ENCODE measurements at regions not wholly inside any gene's neighbourhood (a gene's known extent, or its start where the extent isn't known, plus 50 kb on each side); places are given as distances from the start of the nearest gene placed in this dataset.

DNA sequence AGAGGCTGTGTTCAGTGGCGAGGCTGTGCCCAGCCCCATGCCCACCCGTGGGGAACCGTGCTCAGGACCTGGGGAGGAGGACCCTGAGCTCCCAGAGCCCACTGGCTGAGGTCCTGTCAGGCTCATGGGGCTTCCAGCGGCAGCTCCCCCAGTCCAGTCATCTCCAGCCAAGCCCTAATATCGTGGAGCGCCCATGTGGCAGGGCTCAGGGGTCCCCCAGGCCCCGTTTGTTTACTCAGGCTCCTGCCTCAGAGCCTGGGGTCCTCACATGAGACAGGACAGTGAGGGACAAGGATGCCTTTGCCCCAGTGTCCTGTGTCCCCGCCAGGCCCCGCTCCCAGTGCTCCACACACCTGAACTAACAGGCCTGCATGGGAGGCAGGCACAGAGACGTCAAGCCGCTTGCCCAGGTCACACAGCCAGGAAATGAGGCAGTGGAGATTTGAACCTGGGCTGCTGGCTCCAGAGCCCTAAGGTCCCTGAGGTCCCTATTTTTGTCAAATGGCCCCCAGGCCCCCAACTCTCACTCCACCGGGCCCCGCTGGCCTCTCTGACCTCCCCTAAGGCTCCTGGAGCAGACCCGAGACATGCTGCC, 100.7 kb upstream of the ACTRT2 start:
- no peak for DNase-seq

DNA sequence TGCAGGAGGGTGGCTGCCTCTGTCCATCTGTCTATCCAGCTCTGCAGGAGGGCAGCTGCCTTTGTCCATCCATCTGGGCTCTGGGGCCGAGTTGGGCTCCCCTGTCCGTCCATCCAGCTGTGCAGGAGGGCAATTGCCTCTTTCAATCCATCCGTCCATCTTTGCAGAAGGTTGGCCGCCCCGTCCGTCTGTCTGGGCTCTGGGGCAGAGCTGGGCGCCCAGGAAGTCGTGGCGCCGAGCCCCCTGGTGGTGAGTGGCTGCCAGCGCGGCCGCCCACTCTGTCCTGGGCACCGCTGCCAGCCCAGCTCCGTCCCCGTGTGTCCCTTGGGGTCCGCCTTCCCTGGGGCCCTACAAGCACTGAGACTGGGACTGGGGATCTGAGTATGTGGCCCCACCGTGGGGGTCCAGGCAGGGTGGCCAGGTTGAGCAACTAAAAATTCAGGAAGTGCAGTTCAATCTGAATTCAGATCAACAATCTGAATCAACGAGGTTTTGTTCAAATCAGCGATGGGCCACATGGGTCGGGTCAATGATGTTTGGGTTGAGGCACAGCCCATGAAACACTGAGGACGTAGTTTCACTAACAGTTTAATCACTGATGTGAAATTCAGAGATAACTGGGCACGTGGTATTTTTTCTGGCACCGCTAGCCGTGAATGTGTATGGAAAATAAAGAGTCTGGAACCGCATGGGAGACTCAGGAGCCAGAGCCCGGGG, 99.1 kb upstream of the ACTRT2 start:
- no peak for DNase-seq

DNA sequence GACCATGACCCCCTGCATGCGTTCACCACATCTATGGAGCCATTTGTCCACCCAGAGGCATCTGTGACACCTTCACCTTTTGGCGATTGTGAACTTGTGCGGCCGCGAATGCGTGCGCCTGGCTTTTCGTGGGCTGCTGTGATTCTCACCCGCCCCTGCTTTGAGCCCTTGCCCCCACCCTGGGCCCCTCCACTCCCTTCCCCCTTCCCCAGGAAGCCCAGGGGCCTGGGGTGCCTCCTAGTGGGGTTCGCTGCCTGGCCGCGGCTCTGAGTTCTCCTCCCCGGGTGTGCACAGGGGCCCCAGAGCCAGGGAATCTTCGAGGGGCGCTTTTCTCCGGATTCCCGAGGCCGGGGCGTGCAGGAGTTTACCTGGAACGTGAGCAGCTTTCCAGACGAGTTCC, 97.9 kb upstream of the ACTRT2 start:
- no peak for DNase-seq

DNA sequence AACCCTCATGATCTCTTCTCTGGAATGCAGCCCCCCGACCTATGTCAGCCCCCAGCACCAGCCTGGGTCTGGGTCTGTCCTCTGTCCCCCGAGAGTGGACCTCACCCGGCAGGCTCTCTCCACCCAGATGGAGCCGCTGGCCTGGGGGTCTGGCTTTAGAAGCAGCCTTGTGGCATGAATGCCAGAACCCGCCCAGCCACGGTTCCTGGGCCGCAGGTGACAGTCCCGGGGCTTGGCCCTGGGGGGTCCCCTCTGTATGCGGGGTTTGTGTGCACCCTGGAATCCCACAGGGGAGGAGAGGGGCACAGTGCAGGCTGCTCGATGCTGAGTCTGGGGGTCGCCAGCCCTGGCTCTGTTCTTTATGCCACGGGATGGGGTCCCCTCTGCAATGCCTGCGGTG, 96.0 kb upstream of the ACTRT2 start:
- no peak for DNase-seq

DNA sequence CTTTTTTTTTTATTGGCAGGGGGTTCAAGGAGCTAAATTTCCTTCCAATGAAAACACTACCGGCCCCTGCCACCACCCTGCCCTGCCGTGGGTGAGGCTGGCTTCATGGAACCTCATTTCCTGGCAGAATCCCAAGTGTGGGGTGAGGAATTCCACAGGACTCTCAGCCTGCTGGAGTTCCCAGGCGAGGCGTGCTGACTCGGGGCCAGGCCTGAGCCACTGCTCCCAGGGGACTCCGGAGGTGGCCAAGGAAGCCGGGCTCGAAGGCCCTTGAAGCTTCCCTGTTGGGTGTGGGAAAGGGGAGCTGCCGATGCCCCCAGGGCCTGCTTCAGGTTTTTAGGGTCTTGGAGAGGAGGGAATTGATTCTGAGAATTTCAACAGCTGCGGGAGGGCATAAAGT, 95.3 kb upstream of the ACTRT2 start:
- DNase-seq = no peak

DNA sequence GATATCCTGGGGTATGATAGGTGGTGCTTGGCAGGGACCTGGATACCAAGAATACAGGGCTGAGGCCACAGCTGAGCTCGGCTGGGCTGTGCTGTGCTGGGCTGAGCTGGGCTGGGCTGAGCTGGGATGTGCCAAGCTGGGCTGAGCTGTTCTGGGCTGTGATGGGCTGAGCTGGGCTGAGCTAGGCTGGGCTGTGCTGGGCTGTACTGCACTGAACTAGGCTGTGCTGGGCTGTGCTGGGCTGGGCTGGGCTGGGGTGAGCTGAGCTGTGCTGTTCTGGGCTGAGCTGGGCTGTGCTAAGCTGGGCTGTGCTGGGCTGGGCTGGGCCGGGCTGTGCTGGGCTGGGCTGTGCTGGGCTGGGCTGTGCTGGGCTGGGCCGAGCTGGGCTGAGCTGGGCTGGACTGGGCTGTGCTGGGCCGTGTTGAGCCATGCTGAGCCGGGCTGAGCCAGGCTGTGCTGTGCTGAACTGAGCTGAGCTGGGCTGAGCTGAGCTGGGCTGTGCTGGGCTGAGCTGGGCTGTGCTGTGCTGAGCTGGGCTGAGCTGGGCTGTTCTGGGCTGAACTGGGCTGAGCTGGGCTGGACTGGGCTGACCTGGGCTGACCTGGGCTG, 94.7 kb upstream of the ACTRT2 start:
- DNase-seq = no peak

DNA sequence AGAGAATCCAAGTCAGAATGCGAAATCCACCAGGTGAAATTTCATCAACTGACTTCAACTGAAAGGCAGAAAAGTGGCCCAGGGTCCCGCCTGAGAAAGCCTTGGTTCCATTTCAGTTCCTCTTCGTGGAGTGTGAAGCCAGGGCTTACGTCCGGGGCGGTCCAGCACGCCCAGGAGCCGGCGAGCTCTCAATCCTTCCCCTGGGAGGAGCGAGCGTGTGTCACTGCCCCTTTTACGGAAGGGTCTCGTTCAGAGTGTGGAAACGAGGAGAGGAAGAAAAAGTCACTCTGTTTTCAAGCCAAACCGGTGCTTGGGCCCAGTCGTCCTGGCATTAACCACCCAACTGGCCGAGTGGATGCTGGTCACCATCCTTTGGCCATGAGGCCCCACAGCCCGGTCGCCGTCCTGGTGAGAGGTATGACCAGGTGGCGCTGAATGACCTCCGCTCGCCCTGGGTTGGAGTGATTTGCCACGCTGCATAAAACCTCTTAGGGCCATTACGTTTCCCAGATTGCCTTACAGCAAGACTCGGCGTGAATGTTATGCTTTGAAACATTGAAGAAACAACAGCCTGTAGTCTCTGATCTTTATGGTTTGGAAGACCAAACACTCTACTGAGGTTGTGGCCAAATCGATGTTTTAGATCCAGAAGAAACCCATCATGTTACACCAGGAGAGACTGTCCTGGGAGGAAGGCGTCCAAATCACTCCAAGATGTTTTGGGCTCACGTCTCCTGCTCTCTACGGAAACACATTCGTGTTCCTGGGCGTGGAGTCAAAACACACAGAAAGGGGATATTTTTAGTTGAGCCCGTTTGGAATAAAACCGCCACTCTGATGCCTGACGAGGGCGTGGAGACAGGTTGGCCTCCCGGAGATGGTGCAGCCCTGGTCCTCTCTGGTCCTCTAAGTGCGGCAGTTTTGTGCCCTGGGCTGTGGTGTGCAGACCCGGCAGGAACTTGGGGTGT, 93.6 kb upstream of the ACTRT2 start:
- DNase-seq = no peak

DNA sequence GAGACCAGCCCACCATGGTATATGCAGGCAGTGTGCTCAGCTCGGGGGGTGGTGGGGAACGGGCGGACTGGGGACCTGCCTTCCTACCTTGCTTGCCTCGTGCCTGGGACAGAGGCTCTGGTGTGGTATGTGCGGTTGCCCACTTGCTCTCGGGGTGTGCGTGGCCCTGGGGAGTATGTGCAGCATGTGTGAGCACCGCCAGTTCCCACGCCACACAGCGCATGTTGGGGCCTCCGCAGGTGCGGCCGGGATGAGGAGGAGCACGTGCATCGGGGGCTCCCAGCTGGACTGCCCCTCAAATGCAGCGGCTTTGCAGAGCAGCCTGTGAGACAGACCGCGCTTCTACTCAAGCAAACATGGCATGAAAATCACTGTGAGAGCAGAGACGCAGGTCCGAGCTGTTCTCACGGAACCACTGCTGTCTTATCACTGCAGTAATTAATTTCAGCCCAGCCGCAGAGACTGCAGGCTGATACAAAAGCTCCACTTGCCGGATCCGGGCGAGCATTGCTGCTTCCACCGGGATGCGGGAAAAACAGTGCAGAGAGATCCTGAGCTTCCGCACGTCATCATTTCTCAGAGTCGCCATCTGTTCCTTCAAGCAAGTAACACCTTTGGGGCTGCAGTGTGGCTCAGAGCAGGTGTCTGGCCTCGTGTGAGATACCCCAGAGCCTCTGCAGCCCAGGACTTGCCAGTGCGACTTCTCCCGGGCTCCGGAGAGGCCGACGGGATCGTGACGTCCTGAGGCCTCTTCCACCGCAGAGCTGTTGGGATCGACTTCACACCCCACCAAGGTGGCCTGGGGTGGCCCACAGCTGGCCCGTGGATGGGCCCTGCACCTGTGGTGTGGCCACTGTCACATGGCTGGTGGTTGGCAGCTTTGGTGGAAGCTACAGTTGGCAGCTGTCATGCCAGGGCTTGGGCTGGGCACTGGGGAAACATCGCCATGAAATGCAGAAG, 92.6 kb upstream of the ACTRT2 start:
- no peak for DNase-seq

DNA sequence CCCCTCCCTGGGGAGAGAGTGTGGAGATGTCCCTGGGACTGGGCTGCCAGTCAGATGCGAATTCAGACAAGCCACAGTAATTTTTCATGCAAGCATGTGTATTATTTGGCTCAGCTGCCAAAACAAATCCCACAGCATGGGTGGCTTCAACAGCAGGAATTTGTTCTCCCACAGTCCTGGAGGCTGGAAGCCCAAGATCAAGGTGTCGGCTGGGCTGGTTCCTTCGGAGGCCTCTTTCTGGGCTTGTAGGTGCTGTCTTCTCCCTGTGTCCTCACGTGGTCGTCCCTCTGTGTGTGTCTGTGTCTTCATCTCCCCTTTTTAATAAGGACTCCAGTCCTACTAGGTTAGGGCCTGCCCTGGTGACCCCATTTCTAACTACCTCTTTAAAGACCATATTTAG, 91.9 kb upstream of the ACTRT2 start:
- no peak for DNase-seq

DNA sequence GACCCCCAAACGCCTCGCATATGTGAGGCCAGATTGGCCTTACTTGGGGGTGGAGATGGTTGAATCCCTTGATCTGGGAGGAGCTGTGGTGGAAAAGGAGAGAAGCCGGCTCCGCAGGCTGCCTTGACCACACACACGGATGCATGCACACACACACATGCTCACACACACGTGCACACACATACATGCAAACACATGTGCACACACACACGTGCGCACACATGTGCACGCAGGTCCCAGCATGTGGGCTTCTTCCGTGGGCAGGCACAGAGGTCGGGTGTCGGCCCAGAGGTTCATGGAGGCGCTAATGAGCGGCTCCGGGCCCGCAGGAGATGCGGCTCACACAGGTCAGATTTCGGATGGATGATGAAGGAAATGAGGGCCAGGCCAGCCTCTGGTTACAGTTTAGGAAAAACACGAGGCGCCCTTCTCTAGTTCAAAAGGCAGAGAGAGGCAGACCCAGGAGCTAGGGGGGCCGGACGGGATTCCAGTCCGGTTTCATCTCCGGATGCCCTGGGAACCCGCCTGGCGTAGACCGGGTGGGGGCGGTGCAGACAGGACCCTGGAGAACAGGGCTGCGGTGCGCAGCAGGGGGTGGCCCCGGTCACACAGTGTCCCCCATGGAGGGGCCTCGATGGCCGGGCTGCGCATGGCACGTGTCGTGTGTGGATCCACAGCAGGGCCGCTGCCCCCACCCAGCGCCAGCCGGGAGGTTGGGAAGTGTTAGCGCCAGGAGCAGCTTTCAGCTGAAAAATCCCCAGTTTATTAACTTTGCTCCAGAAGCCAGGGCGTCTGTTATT, 91.1 kb upstream of the ACTRT2 start:
- DNase-seq = no peak

DNA sequence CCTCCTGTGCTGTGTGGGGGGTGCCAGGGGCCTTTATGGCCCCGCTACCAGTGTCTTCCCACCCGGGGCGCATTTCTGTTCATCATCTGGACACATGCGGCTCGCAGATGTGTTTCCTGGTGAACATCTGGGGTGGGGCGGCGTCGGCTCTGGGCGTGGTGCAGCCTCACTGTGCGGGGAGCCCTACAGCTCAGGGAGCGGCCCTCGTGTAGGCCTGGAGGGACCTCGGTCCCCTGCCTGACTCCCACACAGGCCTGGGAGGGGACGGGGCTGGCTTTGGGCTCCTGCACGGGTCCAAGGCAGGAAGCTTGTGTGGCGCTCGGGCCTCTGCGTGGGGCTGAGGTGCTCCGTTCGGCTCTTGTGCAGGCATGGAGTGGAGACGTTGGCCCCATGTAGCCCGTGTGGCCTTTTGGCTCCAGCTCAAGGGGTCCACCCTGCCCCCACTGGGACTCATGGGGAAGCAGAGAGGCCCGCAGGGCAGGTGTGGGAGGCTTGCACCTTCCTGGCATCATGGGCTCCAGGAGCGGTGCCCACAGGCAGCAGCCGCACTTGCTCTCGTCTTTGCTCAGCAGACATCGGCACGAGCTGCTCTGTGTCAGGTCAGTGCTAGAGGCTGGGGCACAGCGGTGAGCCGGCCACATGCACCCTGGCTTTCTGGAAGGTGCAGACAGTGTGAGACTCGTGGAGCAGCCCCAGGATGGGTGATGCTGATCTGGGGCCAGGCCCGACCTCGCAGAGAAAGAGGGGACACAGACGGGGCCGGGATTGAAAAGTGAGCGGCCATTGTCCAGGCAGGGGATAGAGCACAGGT, 90.1 kb upstream of the ACTRT2 start:
- DNase-seq = no peak

DNA sequence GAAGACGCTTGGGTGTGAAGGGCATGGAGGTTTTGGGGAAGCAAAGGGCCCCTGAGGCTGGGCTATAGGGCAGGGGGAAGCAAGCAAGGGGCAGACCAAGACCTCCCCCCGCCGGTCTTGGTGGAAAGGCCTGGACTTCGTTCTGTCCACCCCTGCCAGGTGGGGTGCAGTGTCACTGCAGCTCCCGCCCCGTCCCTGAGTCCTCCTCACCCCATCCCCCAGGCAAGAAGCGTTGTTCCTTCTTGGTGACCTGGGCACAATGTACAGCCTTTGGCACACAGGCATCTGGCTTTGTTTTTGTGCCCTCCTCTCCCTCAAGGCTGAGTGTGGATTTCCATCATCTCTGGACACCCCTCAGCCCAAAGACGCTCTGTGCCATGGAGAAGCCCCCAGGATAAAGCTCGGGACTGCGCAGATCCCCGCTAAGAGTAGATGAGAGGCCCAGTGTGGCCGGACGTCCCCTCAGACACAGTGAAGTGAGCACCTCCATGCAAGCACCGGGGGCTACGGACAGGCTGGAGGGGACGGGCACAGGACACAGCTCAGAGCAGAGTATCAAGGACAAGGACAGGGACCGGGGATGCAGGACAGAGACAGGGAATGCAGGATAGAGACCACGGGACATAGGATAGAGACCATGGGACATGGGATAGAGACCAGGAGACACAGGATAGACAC, 89.4 kb upstream of the ACTRT2 start:
- no peak for DNase-seq

DNA sequence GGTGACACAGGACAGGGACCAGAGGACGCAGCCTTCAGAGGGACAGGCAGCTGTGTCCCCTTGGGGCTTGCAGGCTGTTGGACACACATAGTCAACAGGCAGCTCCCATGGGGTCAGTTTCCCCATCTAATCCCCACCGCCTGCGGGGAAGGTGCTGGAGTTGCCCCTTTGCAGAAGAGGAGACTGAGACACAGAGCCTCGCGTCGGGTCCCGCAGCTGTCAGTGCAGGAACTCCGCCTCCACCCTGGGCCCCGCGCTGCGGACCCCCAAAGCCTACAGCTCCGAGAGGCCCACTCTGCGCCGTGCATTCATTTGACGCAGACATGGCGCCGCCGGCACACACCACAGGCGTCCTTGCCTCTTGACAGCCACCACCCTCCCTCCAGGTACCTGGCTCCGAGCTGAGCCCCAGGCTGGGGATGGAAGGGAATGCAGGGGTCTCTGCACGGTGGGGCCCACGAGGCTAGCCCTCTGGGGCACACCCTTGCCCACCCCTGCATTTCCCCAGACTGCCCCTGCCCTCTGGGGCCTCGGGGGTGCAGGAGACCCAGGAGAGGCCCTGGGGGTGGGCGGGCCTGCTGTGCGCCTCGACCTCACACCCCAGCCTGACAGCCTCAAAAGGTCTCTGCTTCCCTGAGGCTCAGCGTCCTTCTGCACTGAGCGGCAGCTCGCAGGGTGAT, 88.5 kb upstream of the ACTRT2 start:
- DNase-seq = no peak

DNA sequence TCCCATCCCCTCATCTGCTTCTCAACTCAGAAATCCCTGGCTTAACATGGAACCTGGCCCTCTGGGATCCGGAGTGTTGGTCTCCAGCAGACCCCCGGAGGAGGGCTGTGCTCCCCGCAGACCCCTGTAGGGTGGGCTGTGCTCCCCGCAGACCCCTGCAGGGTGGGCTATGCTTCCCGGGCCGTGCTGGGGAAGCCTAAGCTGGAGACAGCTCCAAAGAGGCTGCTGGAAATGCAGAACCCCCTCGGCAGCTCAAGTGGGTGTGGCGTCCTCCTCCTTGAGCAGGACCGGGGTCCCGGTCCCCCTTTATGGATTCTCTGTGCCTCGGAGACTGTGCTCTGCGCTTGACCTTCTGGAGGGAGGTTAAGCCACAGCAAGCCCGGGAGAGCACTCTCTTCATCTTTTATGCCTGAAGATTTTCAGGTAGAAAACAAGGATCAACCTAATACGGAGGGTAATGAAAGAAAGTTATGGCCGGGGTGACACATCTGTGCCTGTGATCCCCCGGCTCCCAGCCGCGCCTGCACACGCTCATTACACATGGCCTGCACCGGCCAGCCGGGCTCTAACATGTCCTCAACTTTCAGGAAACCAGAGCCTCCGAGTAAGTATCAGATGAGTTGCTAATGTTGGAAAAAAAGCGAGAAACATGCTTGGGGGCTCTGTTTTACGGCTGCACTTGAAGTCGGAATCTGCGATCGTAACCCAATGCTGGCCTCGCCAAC, 87.7 kb upstream of the ACTRT2 start:
- DNase-seq = no peak

DNA sequence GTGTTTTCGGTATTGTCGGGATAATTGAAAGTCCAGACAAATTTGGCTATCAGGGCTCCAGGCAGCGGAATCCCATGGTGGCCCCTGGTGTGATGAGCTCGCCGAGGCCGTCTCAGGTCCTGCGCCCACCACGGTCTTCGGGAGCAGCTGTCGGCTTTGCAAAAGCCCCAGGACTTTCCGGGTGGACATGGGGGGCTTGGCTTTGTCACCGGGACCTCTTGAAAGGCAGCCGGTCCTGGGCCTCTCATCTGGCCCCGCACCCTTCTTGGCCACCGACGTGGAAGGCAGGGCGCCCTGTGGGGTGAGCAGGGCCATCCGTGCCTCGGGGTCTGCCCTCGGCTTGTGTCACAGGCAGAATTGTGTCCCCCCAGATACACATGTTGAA, 87.1 kb upstream of the ACTRT2 start:
- DNase-seq = no peak

DNA sequence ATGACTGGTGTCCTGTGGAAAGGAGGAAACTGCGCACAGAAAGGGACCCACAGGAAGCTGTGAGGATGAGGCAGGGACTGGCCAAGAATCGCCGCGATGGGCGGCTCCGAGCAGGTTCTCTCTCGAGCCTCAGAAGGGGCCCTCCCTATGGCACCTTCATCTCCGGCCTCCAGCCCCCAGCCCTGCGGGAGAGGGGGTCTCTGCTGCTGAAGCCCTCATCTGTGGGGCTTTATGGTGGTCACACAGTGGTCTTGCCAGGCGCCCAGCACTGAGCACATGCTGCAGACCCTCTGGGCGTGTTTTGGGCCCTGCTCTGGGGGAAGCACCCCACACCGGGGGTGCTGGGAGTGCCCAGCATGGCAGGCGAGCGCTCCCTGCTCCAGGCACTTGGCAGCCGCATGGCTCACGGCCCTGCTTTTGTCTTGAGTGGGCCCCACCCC, 86.6 kb upstream of the ACTRT2 start:
- no peak for DNase-seq

DNA sequence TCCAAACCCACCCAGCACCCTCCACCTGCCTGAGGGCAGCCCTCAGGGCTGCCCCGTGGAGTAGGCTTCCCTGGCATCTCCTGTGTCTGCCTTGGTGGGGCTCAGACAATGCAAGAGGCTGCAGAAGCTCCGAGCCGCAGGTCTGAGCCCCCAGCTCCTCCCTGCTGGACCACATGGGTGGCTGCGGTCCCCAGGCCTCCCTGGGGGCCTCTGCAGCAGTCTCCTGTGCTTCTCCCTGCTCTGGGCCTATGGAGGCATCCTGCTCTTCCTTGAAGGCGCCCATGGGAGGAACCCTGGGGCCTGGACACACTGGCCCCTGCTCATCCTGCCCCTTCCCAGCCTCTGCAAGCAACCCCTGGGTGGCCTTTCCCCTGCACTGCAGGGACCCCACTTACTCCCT, 86.1 kb upstream of the ACTRT2 start:
- no peak for DNase-seq

DNA sequence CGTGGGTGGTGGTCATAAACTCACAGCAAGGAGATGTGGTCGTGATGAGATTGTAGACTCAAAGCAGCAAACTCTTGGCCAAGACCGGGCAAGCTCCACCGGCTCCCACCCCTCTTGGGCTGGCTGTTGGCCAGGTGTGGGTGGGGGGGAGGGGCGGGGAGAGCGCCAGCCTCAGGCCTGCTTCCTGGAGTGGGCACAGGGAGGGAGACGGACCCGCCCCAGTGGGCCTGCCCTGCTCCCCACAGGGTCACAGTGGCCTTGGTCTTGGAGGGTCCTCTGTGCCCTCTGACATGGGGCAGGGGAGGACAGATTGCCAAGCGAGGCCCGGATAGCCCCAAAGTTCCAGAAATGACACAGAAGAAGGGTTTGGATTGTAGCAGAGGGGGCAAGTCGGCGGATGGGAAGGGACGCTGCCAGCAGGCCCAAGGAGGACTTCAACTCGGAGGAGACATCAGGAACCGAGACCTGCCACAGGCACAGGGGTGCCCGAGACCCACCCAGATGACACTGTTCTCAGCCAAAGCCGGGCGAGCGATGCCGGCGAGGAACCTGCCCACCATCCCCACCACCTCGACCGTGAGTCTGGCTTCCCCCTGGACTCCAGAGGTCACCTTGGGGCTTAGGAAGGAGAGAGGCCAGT, 85.4 kb upstream of the ACTRT2 start:
- DNase-seq = no peak
